Endothelial cell of umbilical vein (primary cell): ENCODE measurements at regions not wholly inside any gene's neighbourhood (a gene's known extent, or its start where the extent isn't known, plus 50 kb on each side); places are given as distances from the start of the nearest gene placed in this dataset.

Experiments used
- BruUV-seq: library from RNA; stranded (reverse); fragments of 400-500 nt; replicated peaks from 2 replicates; lab custom pipeline; 2021; lab: Mats Ljungman, UMichigan
- CTCF ChIA-PET: fragments of 300-600, 350-600 bp; sonication (Branson Sonifier 250); formaldehyde crosslinking; loops from one replicate; lab custom pipeline; 2021; ENCODE audit warnings: antibody characterized with exemption, inconsistent platforms; lab: Charles Lee
- POLR2A ChIA-PET: fragments of 300-600, 350-600 bp; sonication (Branson Sonifier 250); formaldehyde crosslinking; loops from one replicate; lab custom pipeline; 2021; ENCODE audit warnings: antibody characterized with exemption, inconsistent platforms; lab: Charles Lee
- DNase-seq: peaks from one replicate; pipeline ENCODE4 v3.0.0-alpha.2; 2011; ENCODE audit warnings: low read depth, low spot score
- FAIRE-seq: peaks from 2 replicates; lab custom pipeline; 2011; peaks lifted over from hg19 to GRCh38; lab: Jason Lieb, UNC
- H2AFZ ChIP-seq: 2 replicates; pipeline ENCODE4 v1.6.0; 2012; ENCODE audit warnings: low read depth, low read length, control low read depth, inconsistent platforms
- H3K27ac ChIP-seq: 2 replicates; pipeline ENCODE4 v1.5.1; 2011; ENCODE audit warnings: low read depth, mild to moderate bottlenecking, control low read depth, low read length, moderate library complexity; ENCODE audit not compliant: insufficient read depth
- H3K27me3 ChIP-seq, 2 experiments: 2 replicates each; pipeline versions ENCODE4 v1.6.0 to v1.6.1; 2011; ENCODE audit warnings: low read length in 2 of 2, mixed read lengths in 1 of 2; ENCODE audit not compliant: control insufficient read depth in 2 of 2, insufficient read depth in 2 of 2
- H3K36me3 ChIP-seq, 2 experiments: 2 replicates in 1 of 2; 3 replicates in 1 of 2; pipeline ENCODE4 v1.5.1; 2011; ENCODE audit warnings: low read length in 2 of 2, mild to moderate bottlenecking in 1 of 2, moderate library complexity in 1 of 2; ENCODE audit not compliant: control insufficient read depth in 2 of 2, insufficient read depth in 2 of 2; ENCODE audit errors: extremely low read depth in 1 of 2
- H3K4me1 ChIP-seq: 3 replicates; pipeline ENCODE4 v1.5.1; 2011; ENCODE audit warnings: mild to moderate bottlenecking, low read length; ENCODE audit not compliant: control insufficient read depth, insufficient read depth; ENCODE audit errors: extremely low read depth
- H3K4me2 ChIP-seq: 2 replicates; pipeline ENCODE4 v1.6.1; 2011; ENCODE audit warnings: low read length, control low read depth, mixed read lengths; ENCODE audit not compliant: insufficient read depth
- H3K4me3 ChIP-seq, 3 experiments: fragments of 200-600 bp in 1 of 3; sonication (generic), shearing (Covaris generic) in 1 of 3; replicated peaks in 1 of 3; 2 replicates each; pipeline ENCODE4 v1.5.1; 2011 to 2016; ENCODE audit warnings: control low read depth in 3 of 3, low read length in 3 of 3, mild to moderate bottlenecking in 2 of 3, inconsistent platforms in 1 of 3, low read depth in 1 of 3, moderate library complexity in 1 of 3; ENCODE audit not compliant: insufficient read depth in 1 of 3
- H3K79me2 ChIP-seq: 2 replicates; pipeline ENCODE4 v1.6.0; 2012; ENCODE audit warnings: low read length, inconsistent platforms; ENCODE audit not compliant: control insufficient read depth, insufficient read depth
- H3K9ac ChIP-seq: replicated peaks from 2 replicates; pipeline ENCODE3; 2011; ENCODE audit warnings: low read length, control low read depth; ENCODE audit not compliant: insufficient read depth; ENCODE audit errors: extremely low read depth
- H3K9me1 ChIP-seq: replicated peaks from 3 replicates; pipeline ENCODE4 v1.6.0; 2011; ENCODE audit warnings: mild to moderate bottlenecking, low read length; ENCODE audit not compliant: control insufficient read depth, insufficient read depth; ENCODE audit errors: extremely low read depth
- H3K9me3 ChIP-seq: replicated peaks from 2 replicates; pipeline ENCODE4 v1.5.1; 2012; ENCODE audit warnings: low read length, inconsistent platforms; ENCODE audit not compliant: control insufficient read depth, insufficient read depth
- H4K20me1 ChIP-seq: replicated peaks from 2 replicates; pipeline ENCODE3; 2011; ENCODE audit warnings: mild to moderate bottlenecking, low read length; ENCODE audit not compliant: control insufficient read depth, insufficient read depth; ENCODE audit errors: extremely low read depth
- EZH2 ChIP-seq: IDR thresholded peaks from 2 replicates; pipeline ENCODE4 v1.6.1; 2012; ENCODE audit warnings: borderline replicate concordance, low read depth, mild to moderate bottlenecking, moderate library complexity, low read length, inconsistent platforms; ENCODE audit not compliant: severe bottlenecking
- FOS ChIP-seq: IDR thresholded peaks from 2 replicates; pipeline ENCODE4 v1.6.1; 2011; ENCODE audit warnings: mild to moderate bottlenecking, low read length, moderate library complexity, borderline replicate concordance; ENCODE audit not compliant: insufficient read depth
- GATA2 ChIP-seq: IDR thresholded peaks from 2 replicates; pipeline ENCODE4 v1.7.0; 2011; ENCODE audit warnings: low read depth, mild to moderate bottlenecking, moderate library complexity, mixed read lengths, low read length; ENCODE audit not compliant: insufficient read length, insufficient read depth
- JUN ChIP-seq: IDR thresholded peaks from 2 replicates; pipeline ENCODE4 v1.6.1; 2011; ENCODE audit warnings: borderline replicate concordance, low read depth; ENCODE audit not compliant: insufficient read length, insufficient read depth
- MYC ChIP-seq: IDR thresholded peaks from one replicate; pipeline ENCODE4 v1.6.1; 2011; ENCODE audit warnings: mild to moderate bottlenecking, low read depth, low read length
- POLR2A ChIP-seq: IDR thresholded peaks from 2 replicates; pipeline ENCODE4 v1.6.1; 2012; ENCODE audit warnings: low read depth, mild to moderate bottlenecking, control low read depth, low read length
- POLR2AphosphoS5 ChIP-seq: IDR thresholded peaks from 2 replicates; pipeline ENCODE4 v1.6.1; 2012; ENCODE audit warnings: low read depth, mild to moderate bottlenecking, control low read depth, low read length, moderate library complexity; ENCODE audit not compliant: insufficient read depth
- dilution Hi-C: fragments of 300-500 bp; cut with MboI; formaldehyde crosslinking; loops from one replicate; pipeline ENCODE4 v1.15.0; 2019; ENCODE audit warnings: low sequenced_read_pairs; ENCODE audit not compliant: extremely low pct_ligation_motif_present
- intact Hi-C: fragments of 100-400 bp; cut with micrococcal nuclease; formaldehyde crosslinking; loops from one replicate; pipeline ENCODE4 v1.10.0; 2022
- TF ChIP-seq, protein P1 (sequence below), 2 donors: IDR thresholded peaks; 1 replicate in 1 of 2; 2 replicates in 1 of 2; pipeline ENCODE4 v1.5.1; 2011; ENCODE audit warnings: low read length in 2 of 2, mild to moderate bottlenecking in 2 of 2, moderate library complexity in 2 of 2, control low read depth in 1 of 2, inconsistent platforms in 1 of 2, low read depth in 1 of 2; ENCODE audit not compliant: insufficient read depth in 1 of 2; ENCODE audit errors: extremely low read depth in 1 of 2
- TF ChIP-seq, protein P2 (sequence below): IDR thresholded peaks from 2 replicates; pipeline ENCODE4 v1.6.1; 2011; ENCODE audit not compliant: insufficient read depth, insufficient read length

DNA sequence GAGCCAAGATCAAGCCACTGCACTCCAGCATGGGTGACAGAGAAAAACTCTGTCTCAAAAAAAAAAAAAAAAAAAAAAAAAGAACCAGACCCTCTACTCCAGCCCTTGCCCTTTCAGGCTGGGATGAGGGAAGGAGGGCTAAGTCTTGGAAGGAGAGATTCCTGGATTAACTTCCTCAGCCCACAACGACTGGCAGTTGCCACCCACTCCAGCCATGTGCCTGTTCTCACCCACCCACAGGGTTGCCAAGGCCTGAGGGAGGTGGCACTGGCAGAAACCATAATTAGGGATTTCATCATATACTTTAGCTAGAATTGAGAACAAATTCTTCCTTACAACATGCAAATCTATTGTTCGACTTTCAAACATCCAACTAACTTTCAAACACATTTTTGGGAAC is 87.8 kb upstream of the SLC30A5 start:
- intact Hi-C loops = loop anchor here (2.0 kb wide), 1 partner anchor 719 kb away; no protein-coding TSS in a partner anchor
- no peaks in the 10 kb centered on the region for H3K9me3 ChIP-seq
- H2AFZ ChIP-seq = no peak overlapping the region
- H4K20me1 ChIP-seq = no peaks in the 10 kb centered on the region
- no peak overlapping the region for H3K4me3 ChIP-seq
- dilution Hi-C loops = no loop called here
- ChIA-PET CTCF (no interaction called here), POLR2A (no interaction called here)
- DNase-seq = no peak
- peaks cover 9 to 10% of the 10 kb centered on the region in 2 experiments for H3K27me3 ChIP-seq
- H3K79me2 ChIP-seq = no peaks in the 10 kb centered on the region
- H3K4me1 ChIP-seq = no peaks in the 10 kb centered on the region
- no peak for FAIRE-seq
- BruUV-seq = no TSS peak
- no peak overlapping the region for H3K27ac ChIP-seq
- TF ChIP-seq, protein P1, sequence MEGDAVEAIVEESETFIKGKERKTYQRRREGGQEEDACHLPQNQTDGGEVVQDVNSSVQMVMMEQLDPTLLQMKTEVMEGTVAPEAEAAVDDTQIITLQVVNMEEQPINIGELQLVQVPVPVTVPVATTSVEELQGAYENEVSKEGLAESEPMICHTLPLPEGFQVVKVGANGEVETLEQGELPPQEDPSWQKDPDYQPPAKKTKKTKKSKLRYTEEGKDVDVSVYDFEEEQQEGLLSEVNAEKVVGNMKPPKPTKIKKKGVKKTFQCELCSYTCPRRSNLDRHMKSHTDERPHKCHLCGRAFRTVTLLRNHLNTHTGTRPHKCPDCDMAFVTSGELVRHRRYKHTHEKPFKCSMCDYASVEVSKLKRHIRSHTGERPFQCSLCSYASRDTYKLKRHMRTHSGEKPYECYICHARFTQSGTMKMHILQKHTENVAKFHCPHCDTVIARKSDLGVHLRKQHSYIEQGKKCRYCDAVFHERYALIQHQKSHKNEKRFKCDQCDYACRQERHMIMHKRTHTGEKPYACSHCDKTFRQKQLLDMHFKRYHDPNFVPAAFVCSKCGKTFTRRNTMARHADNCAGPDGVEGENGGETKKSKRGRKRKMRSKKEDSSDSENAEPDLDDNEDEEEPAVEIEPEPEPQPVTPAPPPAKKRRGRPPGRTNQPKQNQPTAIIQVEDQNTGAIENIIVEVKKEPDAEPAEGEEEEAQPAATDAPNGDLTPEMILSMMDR (IDR thresholded peaks at IDR 0.05; ENCODE audit: extremely low read depth in 1 of 2, insufficient read depth in 1 of 2, low read depth in 1 of 2, low read length in 2 of 2) = no peak
- TF ChIP-seq FOS (no peak), MYC (no peak), GATA2 (no peak), POLR2A (no peak), EZH2 (no peak), POLR2AphosphoS5 (no peak), JUN (no peak)
- TF ChIP-seq, protein P2, sequence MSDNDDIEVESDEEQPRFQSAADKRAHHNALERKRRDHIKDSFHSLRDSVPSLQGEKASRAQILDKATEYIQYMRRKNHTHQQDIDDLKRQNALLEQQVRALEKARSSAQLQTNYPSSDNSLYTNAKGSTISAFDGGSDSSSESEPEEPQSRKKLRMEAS = no peak
- H3K4me2 ChIP-seq = no peak overlapping the region
- no peaks in the 10 kb centered on the region for H3K36me3 ChIP-seq
- no peak overlapping the region for H3K9ac ChIP-seq
- H3K9me1 ChIP-seq = no peaks in the 10 kb centered on the region
